GM20000 (cell line): ENCODE measurements at regions not wholly inside any gene's neighbourhood (a gene's known extent, or its start where the extent isn't known, plus 50 kb on each side); places are given as distances from the start of the nearest gene placed in this dataset.
A peak's percentile ranks its signal among the peaks of the same experiment; 100 is the strongest.

Source experiments
- DNase-seq: peaks from one replicate; pipeline ENCODE4 v3.0.0; 2012; ENCODE audit warnings: low spot score
- TF ChIP-seq, protein P1 (sequence below): IDR thresholded peaks from 2 replicates; pipeline ENCODE4 v1.5.1; 2012; ENCODE audit warnings: mild to moderate bottlenecking, control low read depth; ENCODE audit errors: extremely low read depth, missing control alignments

DNA sequence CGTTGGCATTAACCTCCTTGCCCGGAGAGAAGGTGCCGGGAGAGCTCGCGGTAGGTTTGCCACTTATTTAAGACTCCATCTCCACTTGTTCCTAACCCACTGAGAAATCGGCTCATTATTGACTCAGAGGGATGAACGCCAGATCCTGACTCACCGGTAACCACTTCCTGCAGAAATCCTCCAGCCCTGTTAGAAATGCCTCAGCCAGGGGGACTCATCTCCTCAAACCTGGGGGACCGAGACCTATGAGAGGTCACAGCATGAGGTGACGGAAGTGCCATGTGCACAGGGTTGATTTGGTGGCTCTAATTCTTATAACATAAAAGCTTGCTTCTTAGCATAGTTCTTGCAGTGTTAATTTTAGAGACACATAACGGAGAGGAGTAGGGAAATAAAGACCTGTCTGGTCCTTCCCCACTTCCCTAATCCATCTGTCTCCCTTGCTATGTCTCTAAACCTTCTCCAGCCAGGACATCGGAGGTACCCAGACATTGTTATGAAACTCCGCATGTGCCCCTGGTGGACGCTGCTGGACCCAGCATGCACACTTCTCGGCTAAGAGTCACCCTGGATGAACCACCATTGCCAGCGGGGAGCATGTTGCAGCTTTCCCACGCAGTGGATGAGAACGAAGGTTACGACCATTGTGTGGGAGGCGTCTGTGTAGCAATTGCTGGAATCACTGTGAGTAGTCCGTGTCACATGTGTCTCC, 158.9 kb downstream of the EFNB2 start:
- DNase-seq, result no peak

DNA sequence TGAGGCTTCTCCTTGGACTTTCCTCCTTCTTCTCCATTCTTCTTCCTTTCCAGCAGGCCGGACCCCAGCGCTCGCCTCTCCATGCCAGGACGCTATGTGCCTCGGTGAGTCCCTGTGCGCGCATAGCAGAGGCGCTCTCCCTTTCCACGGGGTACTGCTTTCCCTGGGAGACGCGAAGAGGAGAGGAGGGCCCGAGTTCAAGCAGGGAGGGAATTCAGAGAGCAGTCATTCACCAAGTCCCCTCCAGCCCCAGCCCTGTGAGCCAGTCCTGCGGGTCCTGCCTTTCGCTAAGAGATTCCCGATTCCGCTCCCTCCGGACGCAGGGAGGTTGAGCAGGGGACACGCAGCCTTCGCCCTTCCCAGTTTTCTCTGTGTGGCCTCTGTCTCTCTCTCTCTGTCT, 160.4 kb downstream of the EFNB2 start:
- TF ChIP-seq, protein P1, sequence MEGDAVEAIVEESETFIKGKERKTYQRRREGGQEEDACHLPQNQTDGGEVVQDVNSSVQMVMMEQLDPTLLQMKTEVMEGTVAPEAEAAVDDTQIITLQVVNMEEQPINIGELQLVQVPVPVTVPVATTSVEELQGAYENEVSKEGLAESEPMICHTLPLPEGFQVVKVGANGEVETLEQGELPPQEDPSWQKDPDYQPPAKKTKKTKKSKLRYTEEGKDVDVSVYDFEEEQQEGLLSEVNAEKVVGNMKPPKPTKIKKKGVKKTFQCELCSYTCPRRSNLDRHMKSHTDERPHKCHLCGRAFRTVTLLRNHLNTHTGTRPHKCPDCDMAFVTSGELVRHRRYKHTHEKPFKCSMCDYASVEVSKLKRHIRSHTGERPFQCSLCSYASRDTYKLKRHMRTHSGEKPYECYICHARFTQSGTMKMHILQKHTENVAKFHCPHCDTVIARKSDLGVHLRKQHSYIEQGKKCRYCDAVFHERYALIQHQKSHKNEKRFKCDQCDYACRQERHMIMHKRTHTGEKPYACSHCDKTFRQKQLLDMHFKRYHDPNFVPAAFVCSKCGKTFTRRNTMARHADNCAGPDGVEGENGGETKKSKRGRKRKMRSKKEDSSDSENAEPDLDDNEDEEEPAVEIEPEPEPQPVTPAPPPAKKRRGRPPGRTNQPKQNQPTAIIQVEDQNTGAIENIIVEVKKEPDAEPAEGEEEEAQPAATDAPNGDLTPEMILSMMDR, result no peak
- no peak for DNase-seq

More for the DNA sequence above, 158.9 kb downstream of the EFNB2 start:
- TF ChIP-seq, protein P1, result no peak

DNA sequence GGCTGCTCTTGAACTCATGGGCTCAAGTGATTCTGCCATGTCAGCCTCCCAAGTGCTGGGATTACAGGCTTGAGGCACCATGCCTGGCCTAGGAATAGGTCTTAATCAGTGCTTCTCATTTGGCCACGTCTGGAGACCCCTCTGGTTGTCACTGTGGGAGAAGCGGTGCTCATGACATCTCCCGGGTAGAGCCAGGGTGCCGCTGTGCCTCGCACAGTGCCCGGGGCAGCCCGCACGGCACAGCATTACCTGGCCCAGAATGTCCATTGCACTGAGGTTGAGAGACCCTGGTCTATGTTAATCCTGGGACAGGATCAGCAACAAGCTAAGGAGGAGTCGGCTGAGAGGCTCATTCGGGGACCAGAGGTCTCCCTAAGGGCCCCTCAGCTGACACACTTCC, 160.8 kb downstream of the EFNB2 start:
- DNase-seq, result no peak
- TF ChIP-seq, protein P1, result no peak

DNA sequence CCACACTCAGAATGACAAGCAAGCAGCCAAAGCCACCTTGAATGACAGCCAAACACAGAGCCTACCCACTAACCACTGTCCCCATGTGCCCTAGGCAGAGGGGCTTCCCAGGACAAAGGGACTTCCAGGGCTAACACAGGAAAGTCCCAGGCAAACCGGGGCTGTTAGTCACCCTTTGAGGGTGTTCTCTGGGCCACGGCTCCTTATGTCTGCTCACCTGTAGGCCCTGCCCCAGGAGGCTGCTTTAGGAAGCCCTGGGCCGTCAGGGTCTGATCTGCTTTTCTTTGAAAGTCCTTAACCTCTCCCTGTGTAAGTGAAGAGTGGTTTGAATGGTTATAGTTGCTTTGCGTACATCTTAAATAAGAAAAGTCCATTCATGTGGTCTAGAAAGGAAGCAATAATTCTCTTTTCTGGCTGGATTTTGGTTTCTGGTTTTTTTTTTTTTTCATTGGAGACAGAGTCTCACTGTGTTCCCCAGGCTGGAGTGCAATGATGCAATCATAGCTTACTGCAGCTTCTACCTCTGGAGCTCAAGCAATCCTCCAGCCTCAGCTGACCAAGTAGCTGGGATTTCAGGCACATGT, 161.4 kb downstream of the EFNB2 start:
- DNase-seq, result peak; percentile 40

DNA sequence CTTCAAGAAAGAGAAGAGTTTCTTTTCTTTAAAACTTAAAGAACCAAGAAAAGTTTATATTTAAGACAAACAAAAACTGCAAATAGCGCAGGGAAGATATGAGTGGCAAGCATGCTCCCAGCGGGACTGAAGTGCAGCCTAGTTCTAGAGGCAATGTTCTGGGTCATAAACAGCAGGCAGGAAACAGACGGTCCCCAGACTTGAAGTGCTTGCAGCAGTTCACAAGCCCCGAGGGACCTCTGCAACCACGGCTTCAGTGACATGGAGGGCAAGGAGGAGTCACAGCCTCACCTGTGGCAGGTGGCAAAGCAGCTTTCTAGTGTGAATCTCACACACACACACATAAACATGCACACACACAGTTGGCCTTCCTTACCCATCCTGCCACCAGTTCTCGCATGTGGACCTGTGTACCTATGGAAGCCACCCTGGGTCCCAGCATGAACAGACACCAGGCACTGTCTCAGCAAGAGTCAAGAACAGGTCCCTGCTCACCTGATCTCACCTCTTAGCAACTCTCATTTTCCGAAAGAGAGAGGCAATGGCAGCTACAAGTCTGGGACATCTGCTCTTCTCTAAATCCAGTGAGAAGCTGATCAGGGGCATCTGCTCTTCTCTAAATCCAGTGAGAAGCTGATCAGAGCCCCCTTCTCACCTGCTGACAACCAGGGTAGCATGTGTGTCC, 162.0 kb downstream of the EFNB2 start:
- TF ChIP-seq, protein P1, result no peak
- DNase-seq, result peak; percentile 20

More for the DNA sequence above, 161.4 kb downstream of the EFNB2 start:
- TF ChIP-seq, protein P1, result no peak

DNA sequence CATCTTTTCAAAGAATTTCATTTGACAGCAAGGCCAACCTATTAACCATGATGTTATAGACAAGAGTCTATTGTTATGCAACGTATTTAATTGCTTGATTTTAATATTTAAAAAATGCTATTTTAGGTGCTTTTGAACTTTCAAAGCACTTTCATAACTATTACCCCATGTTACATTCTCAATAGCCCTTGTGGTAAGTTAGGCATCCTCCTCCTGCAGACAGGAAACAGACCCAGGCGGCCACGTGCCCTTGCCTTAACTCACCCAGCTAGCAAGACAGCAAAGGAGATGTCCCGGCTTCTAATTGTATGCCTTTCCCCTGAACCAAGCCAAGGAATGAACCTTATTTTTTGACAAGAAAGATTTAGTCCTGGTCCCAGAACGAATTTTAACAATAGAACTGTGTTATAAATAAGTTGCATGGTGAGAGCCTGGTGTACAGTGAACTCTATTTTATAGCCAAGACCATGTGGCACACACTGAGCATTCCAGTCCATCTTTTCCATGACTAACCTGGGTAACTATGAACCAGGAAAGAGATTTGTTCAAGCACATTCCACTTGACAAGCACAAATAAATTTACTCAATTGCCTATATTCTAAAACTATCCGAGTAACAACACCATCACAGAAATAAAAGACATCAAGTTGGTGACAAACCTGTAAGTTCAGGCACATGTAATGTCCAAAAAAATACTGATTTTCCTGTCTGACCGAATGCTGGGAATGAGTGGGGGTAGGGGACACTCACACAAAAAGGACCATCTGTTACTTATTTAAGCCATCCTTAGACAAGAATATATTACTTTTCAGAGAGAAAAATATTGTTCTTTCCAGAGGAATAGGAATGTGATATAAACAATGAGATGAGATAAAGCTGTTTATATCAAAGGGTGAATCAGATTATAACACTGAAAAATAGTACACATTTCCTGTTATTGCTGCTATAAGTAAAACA, 163.0 kb downstream of the EFNB2 start:
- TF ChIP-seq, protein P1, result no peak
- no peak for DNase-seq

DNA sequence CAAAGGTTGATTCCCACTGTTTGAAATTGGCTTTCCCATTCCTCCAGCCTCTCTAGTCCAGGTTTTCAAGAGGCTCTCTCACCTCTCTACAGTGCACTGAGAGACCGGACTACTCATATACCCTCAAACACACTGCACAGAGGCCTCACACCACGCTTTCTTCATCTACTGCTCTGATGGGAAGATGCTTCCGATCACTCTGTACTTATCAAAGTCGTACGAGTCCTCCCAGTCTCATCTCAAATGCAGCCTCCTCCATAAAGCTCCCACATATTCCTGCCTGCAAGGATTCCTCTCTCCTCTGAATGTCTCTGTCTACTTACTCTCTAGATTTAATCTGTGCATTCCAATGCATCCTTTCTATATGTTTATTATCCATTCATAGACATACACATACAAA, 164.4 kb downstream of the EFNB2 start:
- TF ChIP-seq, protein P1, result no peak
- no peak for DNase-seq
